Endothelial cell (in vitro differentiated cells): ENCODE measurements at regions not wholly inside any gene's neighbourhood (a gene's known extent, or its start where the extent isn't known, plus 50 kb on each side); places are given as distances from the start of the nearest gene placed in this dataset.

ENCODE experiments used
- DNase-seq: peaks from one replicate; pipeline ENCODE4 v3.0.0; 2021; ENCODE audit warnings: low spot score
- H3K27ac Mint-ChIP-seq: one replicate; pipeline ENCODE4 v1.8.0; 2021; ENCODE audit warnings: mixed read lengths, inconsistent platforms; ENCODE audit not compliant: unreplicated experiment
- H3K27me3 Mint-ChIP-seq: one replicate; pipeline ENCODE4 v1.8.0; 2021; ENCODE audit warnings: mild to moderate bottlenecking, moderate library complexity, mixed read lengths, inconsistent platforms; ENCODE audit not compliant: unreplicated experiment
- H3K36me3 Mint-ChIP-seq: one replicate; pipeline ENCODE4 v1.8.0; 2021; ENCODE audit warnings: mild to moderate bottlenecking, low read depth, mixed read lengths, inconsistent platforms; ENCODE audit not compliant: unreplicated experiment
- H3K4me1 Mint-ChIP-seq: one replicate; pipeline ENCODE4 v1.8.0; 2021; ENCODE audit warnings: mild to moderate bottlenecking, mixed read lengths, inconsistent platforms; ENCODE audit not compliant: unreplicated experiment
- H3K4me3 Mint-ChIP-seq: one replicate; pipeline ENCODE4 v1.8.0; 2021; ENCODE audit warnings: mild to moderate bottlenecking, mixed read lengths, inconsistent platforms; ENCODE audit not compliant: unreplicated experiment
- H3K9me3 Mint-ChIP-seq: one replicate; pipeline ENCODE4 v1.8.0; 2021; ENCODE audit warnings: mixed read lengths, inconsistent platforms; ENCODE audit not compliant: unreplicated experiment
- CTCF ChIP-seq: fragments of 200-600 bp; sonication (generic); IDR thresholded peaks from one replicate; pipeline ENCODE4 v1.5.0; 2021; ENCODE audit warnings: antibody characterized with exemption; ENCODE audit not compliant: unreplicated experiment

- Mint-ChIP-seq H3K27me3 (peaks cover 4% of the 10 kb centered on the region), H3K4me3 (no peak overlapping the region), H3K27ac (no peak overlapping the region), H3K9me3 (no peaks in the 10 kb centered on the region), H3K36me3 (no peaks in the 10 kb centered on the region), H3K4me1 (no peaks in the 10 kb centered on the region)
- no peak for DNase-seq
- no peak for TF ChIP-seq CTCF
Observed at GRCh38 chr7:85947767-85948166, 695.9 kb upstream of the GRM3 start.

DNA sequence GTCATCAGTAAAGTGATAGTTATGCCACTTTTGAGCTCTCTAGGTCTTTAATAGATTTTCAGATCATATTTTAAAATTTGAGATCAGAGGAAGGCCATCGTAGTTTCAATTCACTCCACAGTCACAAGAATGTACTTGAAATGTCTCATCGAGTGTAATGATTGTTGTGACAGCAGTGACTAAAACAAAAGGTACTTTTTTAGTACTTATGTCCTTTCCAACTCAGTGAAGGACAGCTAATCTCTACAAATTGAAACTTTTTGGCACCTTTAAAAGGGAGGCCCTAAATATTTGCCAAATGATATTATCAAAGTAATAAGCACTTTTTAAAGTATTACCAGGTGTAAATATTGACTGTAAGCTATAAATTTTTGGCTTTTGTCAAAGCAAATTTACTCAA lies 702.9 kb upstream of the GRM3 start:
- H3K27ac Mint-ChIP-seq, result no peak overlapping the region
- no peaks in the 10 kb centered on the region for H3K36me3 Mint-ChIP-seq
- TF ChIP-seq CTCF, result no peak
- DNase-seq, result no peak
- no peaks in the 10 kb centered on the region for H3K9me3 Mint-ChIP-seq
- no peaks in the 10 kb centered on the region for H3K4me1 Mint-ChIP-seq
- H3K27me3 Mint-ChIP-seq, result peaks cover under 1% of the 10 kb centered on the region
- no peak overlapping the region for H3K4me3 Mint-ChIP-seq

DNA sequence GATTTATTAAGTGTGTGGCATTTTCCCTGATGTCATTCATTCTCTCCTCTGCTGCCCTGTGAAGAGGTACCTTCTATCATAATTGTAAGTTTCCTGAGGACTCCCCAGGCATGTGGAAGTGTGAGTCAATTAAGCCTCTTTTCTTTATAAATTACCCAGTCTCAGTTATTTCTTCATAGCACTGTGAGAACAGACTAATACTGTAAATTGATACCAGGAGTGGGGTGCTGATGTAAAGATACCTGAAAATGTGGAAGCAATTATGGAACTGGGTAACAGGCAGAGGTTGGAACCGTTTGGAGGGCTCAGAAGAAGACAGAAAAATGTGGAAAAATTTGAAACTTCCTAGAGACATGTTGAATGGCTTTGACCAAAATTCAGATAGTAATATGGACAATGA lies 711.8 kb upstream of the GRM3 start:
- H3K9me3 Mint-ChIP-seq, result peaks cover 5% of the 10 kb centered on the region
- no peak for DNase-seq
- no peak overlapping the region for H3K27ac Mint-ChIP-seq
- H3K4me1 Mint-ChIP-seq, result no peaks in the 10 kb centered on the region
- no peak overlapping the region for H3K4me3 Mint-ChIP-seq
- no peak for TF ChIP-seq CTCF
- H3K27me3 Mint-ChIP-seq, result peaks cover 2% of the 10 kb centered on the region
- H3K36me3 Mint-ChIP-seq, result peaks cover 6% of the 10 kb centered on the region

GRCh38 chr7:85928500-85928899 lies 715.2 kb upstream of the GRM3 start:
- H3K27ac Mint-ChIP-seq, result no peak overlapping the region

DNA sequence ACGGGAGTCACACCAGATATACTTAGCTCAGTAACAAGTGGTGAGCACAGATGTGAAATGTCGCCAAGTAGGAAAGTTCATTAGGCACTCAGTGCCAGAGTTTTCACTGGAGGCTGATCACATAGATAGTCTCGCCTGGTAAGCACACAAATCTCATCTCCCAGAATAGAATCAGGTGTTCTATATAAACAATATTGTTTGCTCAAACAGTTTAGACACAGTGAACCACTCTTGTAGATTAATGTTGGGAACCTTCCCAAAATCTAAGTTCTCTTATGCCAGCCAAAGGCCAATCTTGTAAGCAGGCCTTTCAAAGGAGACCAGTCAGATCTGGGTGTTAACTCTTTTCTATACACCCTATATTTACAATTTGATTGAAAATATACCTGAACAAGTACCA lies 716.5 kb upstream of the GRM3 start:
- no peak for TF ChIP-seq CTCF
- H3K9me3 Mint-ChIP-seq, result peaks cover 3% of the 10 kb centered on the region
- H3K27me3 Mint-ChIP-seq, result no peaks in the 10 kb centered on the region
- peaks cover 4% of the 10 kb centered on the region for H3K36me3 Mint-ChIP-seq
- no peak overlapping the region for H3K4me3 Mint-ChIP-seq
- no peaks in the 10 kb centered on the region for H3K4me1 Mint-ChIP-seq
- no peak overlapping the region for H3K27ac Mint-ChIP-seq
- DNase-seq, result no peak

More at GRCh38 chr7:85928500-85928899, 715.2 kb upstream of the GRM3 start:
- Mint-ChIP-seq H3K36me3 (peaks cover 6% of the 10 kb centered on the region), H3K4me1 (no peaks in the 10 kb centered on the region), H3K27me3 (no peaks in the 10 kb centered on the region), H3K9me3 (peaks cover 5% of the 10 kb centered on the region), H3K4me3 (no peak overlapping the region)
- no peak for DNase-seq
- TF ChIP-seq CTCF, result no peak
